Transverse colon (tissue), 4 donors: ENCODE measurements at regions not wholly inside any gene's neighbourhood (a gene's known extent, or its start where the extent isn't known, plus 50 kb on each side); places are given as distances from the start of the nearest gene placed in this dataset.

ENCODE experiments used
- CTCF ChIP-seq, 5 experiments: fragments of 200-600 bp in 3 of 5; fragments of 450-650 bp in 2 of 5; sonication (generic) in 3 of 5; IDR thresholded peaks; 1 replicate in 2 of 5; 2 replicates in 3 of 5; pipeline ENCODE4 v1.5.1; 2016 to 2017; ENCODE audit warnings: antibody characterized with exemption in 5 of 5, inconsistent platforms in 3 of 5, mild to moderate bottlenecking in 2 of 5, moderate library complexity in 1 of 5
- POLR2AphosphoS5 ChIP-seq, 3 donors: sonication (generic); formaldehyde crosslinking; IDR thresholded peaks; one replicate each; pipeline ENCODE4 v1.6.1; 2016; ENCODE audit warnings: antibody characterized with exemption in 3 of 3

GRCh38 chr7:22935269-22935668, 78.7 kb downstream of the HYCC1 start:
- TF ChIP-seq POLR2AphosphoS5 (IDR thresholded peaks at IDR 0.05) (no peak), CTCF (IDR thresholded peaks at IDR 0.05) (no peak)
